GM13976 (cell line): ENCODE measurements at regions not wholly inside any gene's neighbourhood (a gene's known extent, or its start where the extent isn't known, plus 50 kb on each side); places are given as distances from the start of the nearest gene placed in this dataset.

Experiments
- DNase-seq: peaks from one replicate; pipeline ENCODE4 v3.0.0; 2012; ENCODE audit warnings: low spot score
- in situ Hi-C: fragments of 300-500 bp; cut with MboI; formaldehyde crosslinking; loops from one replicate; pipeline ENCODE4 v1.12.0; 2022; ENCODE audit warnings: low sequenced_read_pairs, mixed read lengths, inconsistent platforms; ENCODE audit not compliant: unreplicated experiment
- TF ChIP-seq, protein P1 (sequence below): IDR thresholded peaks from 2 replicates; pipeline ENCODE4 v1.5.1; 2012; ENCODE audit warnings: borderline replicate concordance, mild to moderate bottlenecking; ENCODE audit not compliant: insufficient read depth; ENCODE audit errors: extremely low read depth, missing control alignments, control extremely low read depth

DNA sequence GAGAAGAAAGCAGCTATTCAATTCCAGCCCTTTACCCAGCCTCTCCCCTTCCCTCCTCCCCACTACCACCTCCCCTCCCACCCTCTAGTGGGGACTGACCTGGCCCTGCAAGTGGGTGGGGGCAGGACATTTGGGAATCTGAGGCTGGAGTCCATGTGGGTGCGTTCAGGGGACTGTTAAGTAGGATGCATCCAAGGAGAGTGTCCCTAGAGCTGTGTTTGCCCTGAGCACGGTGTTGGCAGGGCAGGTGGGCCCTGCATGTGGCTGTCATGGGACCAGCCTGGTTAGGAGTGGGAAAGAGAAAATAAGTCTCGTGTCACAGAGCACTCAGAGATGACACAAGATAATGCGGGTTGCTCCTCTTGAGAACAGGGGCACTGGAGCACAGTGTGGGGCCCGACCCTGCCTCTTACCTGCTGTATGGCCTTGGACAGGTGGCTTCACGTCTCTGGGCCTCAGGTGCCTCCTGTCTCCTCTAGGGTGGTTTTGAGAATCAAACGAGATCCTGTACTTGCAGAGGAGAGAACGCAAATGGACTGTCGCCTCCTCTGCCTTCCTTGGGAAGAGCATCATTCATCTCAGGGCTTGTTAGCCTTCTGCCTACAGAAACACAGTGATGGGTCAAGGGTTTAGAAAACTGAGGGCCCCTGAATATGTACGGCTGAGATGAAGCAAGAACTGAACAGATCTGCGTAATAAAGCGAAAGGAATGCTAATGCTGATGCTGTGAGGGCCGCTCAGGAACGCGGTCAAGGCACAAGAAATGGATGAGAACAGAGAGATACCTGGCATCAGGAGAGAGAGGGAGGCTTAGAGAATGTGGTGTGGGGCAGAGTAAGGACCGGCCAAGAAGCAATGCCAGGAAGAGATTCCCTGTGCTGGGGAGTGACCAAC is 187.7 kb upstream of the HAAO start:
- no peak for DNase-seq
- TF ChIP-seq, protein P1, sequence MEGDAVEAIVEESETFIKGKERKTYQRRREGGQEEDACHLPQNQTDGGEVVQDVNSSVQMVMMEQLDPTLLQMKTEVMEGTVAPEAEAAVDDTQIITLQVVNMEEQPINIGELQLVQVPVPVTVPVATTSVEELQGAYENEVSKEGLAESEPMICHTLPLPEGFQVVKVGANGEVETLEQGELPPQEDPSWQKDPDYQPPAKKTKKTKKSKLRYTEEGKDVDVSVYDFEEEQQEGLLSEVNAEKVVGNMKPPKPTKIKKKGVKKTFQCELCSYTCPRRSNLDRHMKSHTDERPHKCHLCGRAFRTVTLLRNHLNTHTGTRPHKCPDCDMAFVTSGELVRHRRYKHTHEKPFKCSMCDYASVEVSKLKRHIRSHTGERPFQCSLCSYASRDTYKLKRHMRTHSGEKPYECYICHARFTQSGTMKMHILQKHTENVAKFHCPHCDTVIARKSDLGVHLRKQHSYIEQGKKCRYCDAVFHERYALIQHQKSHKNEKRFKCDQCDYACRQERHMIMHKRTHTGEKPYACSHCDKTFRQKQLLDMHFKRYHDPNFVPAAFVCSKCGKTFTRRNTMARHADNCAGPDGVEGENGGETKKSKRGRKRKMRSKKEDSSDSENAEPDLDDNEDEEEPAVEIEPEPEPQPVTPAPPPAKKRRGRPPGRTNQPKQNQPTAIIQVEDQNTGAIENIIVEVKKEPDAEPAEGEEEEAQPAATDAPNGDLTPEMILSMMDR, result no peak
- in situ Hi-C loops, result loop anchor here (10.0 kb wide), 1 partner anchor 145 kb away; no protein-coding TSS in a partner anchor

DNA sequence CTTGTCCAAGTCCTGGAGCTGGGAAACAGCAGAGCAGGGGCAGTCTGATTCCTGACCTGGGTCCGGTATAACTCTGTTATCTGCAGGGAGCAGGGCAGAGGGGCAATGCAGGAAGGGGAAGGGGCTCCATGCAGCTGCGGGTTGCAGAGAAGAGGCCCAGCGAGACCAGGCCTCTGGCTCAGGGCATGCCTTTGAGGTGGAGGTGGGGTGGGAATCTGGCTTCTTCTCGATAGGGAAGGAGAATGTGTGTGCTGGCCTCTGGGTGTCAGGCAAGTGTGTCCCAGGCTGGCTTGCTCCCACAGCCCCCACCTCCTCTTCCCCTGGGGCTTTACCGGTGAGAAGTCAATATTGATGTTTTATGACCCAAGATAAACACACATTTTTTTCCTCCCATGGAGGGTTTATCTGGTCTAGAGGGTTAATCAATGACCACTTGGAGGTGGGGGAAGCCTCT is 187.1 kb upstream of the HAAO start:
- no peak for DNase-seq
- in situ Hi-C loops, result loop anchor here (10.0 kb wide), 1 partner anchor 145 kb away; no protein-coding TSS in a partner anchor

DNA sequence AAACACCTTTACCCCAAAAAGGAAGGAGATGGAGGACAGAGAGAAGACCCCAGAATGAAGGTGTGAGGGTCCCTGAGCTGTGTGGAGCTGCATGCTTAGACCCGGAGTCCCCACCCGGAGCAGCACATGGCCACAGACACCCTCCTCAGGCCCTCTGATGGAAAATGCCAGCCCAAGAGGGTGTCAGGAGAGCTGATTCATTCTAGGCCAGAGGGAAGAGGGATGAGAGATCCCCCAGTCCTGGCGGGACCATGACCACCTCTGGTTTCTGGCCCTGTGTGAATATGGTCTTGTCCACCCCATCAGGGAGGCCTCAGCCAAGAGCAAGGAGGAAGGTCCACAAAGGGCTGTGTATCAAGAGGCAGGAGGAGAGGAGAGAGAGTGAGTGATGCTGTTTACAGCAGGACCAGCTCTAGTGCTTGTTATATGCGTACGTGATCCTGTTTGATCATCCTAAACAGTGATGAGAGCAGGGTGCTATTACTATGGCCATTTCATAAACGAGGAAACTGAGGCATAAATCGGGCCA is 186.6 kb upstream of the HAAO start:
- in situ Hi-C loops, result loop anchor here (10.0 kb wide), 1 partner anchor 146 kb away; no protein-coding TSS in a partner anchor
- no peak for DNase-seq
- TF ChIP-seq, protein P1, result no peak

More for the DNA sequence above, 187.1 kb upstream of the HAAO start:
- TF ChIP-seq, protein P1, result no peak

DNA sequence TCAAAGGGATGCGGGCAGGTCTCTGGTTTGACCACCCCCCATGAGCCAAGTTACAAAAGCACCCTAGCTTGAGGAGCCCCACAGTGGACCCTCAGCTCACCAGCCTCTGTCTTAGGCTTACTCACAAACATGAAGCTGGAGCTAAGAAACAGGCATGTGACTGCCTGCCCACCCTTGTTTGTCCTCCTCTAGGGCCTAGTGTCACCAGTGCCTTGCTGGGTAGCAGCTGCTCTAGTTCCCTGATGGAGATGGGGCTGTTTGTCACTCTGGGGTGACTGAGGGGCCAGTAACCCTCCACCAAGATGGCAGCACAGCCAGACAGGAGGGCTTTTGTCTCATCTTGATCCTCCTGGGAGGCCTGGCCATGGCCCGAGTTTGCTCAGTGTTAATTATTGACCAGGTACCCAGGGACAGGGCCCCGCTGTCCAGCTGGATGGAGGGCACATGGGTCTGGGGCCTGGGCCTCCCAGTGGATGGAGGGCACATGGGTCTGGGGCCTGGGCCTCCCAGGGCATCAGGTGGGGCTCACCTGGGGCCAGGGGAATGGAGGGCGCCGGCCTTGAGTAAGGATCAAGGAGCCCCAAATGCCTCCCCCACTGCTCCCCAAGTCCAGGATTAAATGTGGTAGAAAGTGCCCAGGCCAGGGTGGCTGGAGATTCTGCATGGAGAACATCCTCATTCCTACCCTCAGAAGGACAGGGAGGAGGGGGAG is 185.9 kb upstream of the HAAO start:
- in situ Hi-C loops, result loop anchor here (10.0 kb wide), 1 partner anchor 146 kb away; no protein-coding TSS in a partner anchor
- DNase-seq, result no peak
- TF ChIP-seq, protein P1, result no peak

DNA sequence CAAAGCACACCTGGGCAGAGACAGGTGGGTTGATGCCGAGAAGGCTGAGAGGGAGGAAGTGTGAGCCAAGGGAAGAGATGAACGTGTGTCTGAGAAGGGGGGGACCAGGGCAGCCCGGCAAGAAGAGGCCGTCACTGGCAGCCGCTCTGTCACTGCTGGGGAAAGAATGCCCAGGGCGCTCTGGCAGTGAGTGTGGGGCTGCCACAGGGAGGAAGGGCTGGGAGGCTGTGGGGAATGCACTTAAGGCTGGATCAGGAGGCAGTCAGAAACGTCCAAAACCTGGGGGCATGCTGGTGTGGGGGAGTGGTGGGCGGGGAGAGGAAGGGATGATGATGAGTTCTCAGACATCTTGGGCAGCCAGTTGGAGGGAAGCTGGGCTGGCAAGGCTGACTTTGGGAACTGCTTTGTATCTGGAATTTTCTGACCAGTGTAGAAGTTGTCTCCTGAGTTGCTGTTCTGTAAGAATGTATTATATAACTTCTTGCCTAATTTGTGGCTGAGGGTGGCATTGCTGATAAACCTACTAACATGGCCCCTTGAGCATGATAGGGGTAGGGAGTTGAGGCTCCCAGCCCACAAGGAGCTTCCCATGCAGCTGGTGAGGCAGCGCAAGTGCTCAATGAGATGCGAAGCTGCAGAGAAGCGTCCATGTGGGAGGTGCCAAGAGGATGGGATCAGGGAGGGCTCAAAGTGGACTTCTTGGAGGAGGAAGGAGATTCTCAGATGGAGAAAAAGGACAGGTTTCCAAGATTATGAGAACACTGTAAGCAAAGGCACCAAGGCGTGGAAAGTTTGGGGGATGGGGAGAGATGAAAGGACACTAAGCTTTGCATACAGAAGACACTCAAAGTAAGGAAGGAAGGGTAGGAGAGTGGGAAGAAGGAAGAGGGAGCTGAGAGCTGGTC is 185.1 kb upstream of the HAAO start:
- in situ Hi-C loops, result loop anchor here (10.0 kb wide), 1 partner anchor 147 kb away; no protein-coding TSS in a partner anchor
- DNase-seq, result no peak
- TF ChIP-seq, protein P1, result no peak
